HG03460 (cell line): ENCODE measurements at regions not wholly inside any gene's neighbourhood (a gene's known extent, or its start where the extent isn't known, plus 50 kb on each side); places are given as distances from the start of the nearest gene placed in this dataset.

ENCODE experiments used
- ATAC-seq: cut with Tn5 transposase; IDR thresholded peaks from one replicate; pipeline ENCODE4 v1.9.1; 2021; ENCODE audit not compliant: unreplicated experiment

- no peak for ATAC-seq
These were observed 226.9 kb upstream of the CHRNA7 start for GRCh38 chr15:31803388-31803884.

GRCh38 chr15:31805090-31805662, 225.1 kb upstream of the CHRNA7 start:
- ATAC-seq: no peak

GRCh38 chr15:31806106-31806505, 224.2 kb upstream of the CHRNA7 start:
- no peak for ATAC-seq

GRCh38 chr15:31811641-31812040, 218.7 kb upstream of the CHRNA7 start:
- ATAC-seq: no peak

GRCh38 chr15:31814082-31814481, 216.2 kb upstream of the CHRNA7 start:
- ATAC-seq: no peak

- no peak for ATAC-seq
These were observed 214.7 kb upstream of the CHRNA7 start for GRCh38 chr15:31815411-31816155.

- no peak for ATAC-seq
These were observed 207.9 kb upstream of the CHRNA7 start for GRCh38 chr15:31822463-31822862.

GRCh38 chr15:31824024-31824423, 206.3 kb upstream of the CHRNA7 start:
- ATAC-seq: no peak

- ATAC-seq: no peak
These were observed 201.7 kb upstream of the CHRNA7 start for GRCh38 chr15:31828594-31828993.

GRCh38 chr15:31830591-31830990, 199.7 kb upstream of the CHRNA7 start:
- ATAC-seq: no peak

GRCh38 chr15:31831596-31831995, 198.7 kb upstream of the CHRNA7 start:
- ATAC-seq: no peak

GRCh38 chr15:31834654-31835053, 195.7 kb upstream of the CHRNA7 start:
- no peak for ATAC-seq

GRCh38 chr15:31839388-31839787, 190.9 kb upstream of the CHRNA7 start:
- ATAC-seq: no peak

GRCh38 chr15:31840849-31841476, 189.4 kb upstream of the CHRNA7 start:
- no peak for ATAC-seq

GRCh38 chr15:31842532-31843195, 187.7 kb upstream of the CHRNA7 start:
- no peak for ATAC-seq

- ATAC-seq: no peak
These were observed 186.8 kb upstream of the CHRNA7 start for GRCh38 chr15:31843426-31844055.

GRCh38 chr15:31845791-31846190, 184.5 kb upstream of the CHRNA7 start:
- ATAC-seq: no peak

- no peak for ATAC-seq
These were observed 182.4 kb upstream of the CHRNA7 start for GRCh38 chr15:31847961-31848360.

GRCh38 chr15:31848621-31849020, 181.7 kb upstream of the CHRNA7 start:
- ATAC-seq: no peak

GRCh38 chr15:31852933-31853799, 177.1 kb upstream of the CHRNA7 start:
- no peak for ATAC-seq
